ENCODE measurements at regions not wholly inside any gene's neighbourhood (a gene's known extent, or its start where the extent isn't known, plus 50 kb on each side); places are given as distances from the start of the nearest gene placed in this dataset.

GRCh38 chr5:101539315-101539714 lies 636.2 kb upstream of the ST8SIA4 start:
- no peak overlapping the region for H3K56ac ChIP-seq (replicated peaks; ENCODE audit: insufficient read length, low read depth, low read length)
- no peak overlapping the region for H3K4me3 ChIP-seq (ENCODE audit: extremely low read depth in 1 of 4, insufficient read depth in 2 of 4, low read depth in 3 of 4, low read length in 4 of 4)
- H3K23ac ChIP-seq (ENCODE audit: insufficient read length): no peak overlapping the region
- CTCF ChIA-PET (ENCODE audit: partially characterized antibody): no interaction called here
- no peak overlapping the region for H2BK12ac ChIP-seq (ENCODE audit: low read depth, low read length)
- no peak overlapping the region for H4K91ac ChIP-seq (replicated peaks; ENCODE audit: insufficient read length, low read length)
- no peak overlapping the region for H2AFZ ChIP-seq (ENCODE audit: low read length)
- H3K18ac ChIP-seq (ENCODE audit: extremely low read depth, low read length): no peak overlapping the region
- H2BK15ac ChIP-seq (ENCODE audit: low read length): no peak overlapping the region
- no peak overlapping the region for H4K8ac ChIP-seq (ENCODE audit: extremely low read depth, insufficient read depth, low read length)
- no peak overlapping the region for H3K14ac ChIP-seq (ENCODE audit: insufficient read length)
- no peak overlapping the region for H2AK5ac ChIP-seq (ENCODE audit: low read depth, low read length)
- FAIRE-seq: no peak
- no peak overlapping the region for H2BK20ac ChIP-seq (ENCODE audit: low read length)
- H3K4ac ChIP-seq (replicated peaks; ENCODE audit: insufficient read length, low read depth, low read length): no peak overlapping the region
- WGBS, 2 experiments (ENCODE audit: extremely low coverage in 1 of 2, insufficient coverage in 1 of 2, insufficient read length in 1 of 2, insufficient replicate concordance in 2 of 2, low coverage in 1 of 2, low lambda C conversion rate in 2 of 2, missing lambda C conversion rate in 1 of 2): 88% methylated on average over 3 of the region's 3 CpGs; no CpG with 5 or more reads in 1 of the 2 experiments
- H2BK5ac ChIP-seq (ENCODE audit: low read depth, low read length): no peak overlapping the region
- no peak overlapping the region for H3K4me2 ChIP-seq (ENCODE audit: insufficient read depth in 1 of 2, low read depth in 2 of 2, low read length in 2 of 2)
- no peaks in the 10 kb centered on the region for H3K23me2 ChIP-seq (ENCODE audit: low read depth, low read length)
- no peak overlapping the region for H3K9ac ChIP-seq (replicated peaks in 1 of 4; ENCODE audit: extremely low read depth in 1 of 4, low read depth in 3 of 4, low read length in 3 of 4)
- no peaks in the 10 kb centered on the region for H3K27me3 ChIP-seq (replicated peaks in 1 of 4; ENCODE audit: control insufficient read depth in 3 of 4, extremely low read depth in 1 of 4, insufficient read depth in 3 of 4, low read length in 3 of 4)
- H4K5ac ChIP-seq (ENCODE audit: insufficient read length, low read depth, low read length): no peak overlapping the region
- no peak overlapping the region for H3K27ac ChIP-seq (ENCODE audit: low read depth, low read length)
- POLR2A ChIA-PET (ENCODE audit: partially characterized antibody): no interaction called here
- no peak overlapping the region for H2BK120ac ChIP-seq (replicated peaks; ENCODE audit: low read depth, low read length)
- no peaks in the 10 kb centered on the region for H3K79me2 ChIP-seq (ENCODE audit: control insufficient read depth in 1 of 2, insufficient read depth in 2 of 2, low read length in 2 of 2)
- no peaks in the 10 kb centered on the region for H3K4me1 ChIP-seq (replicated peaks in 1 of 4; ENCODE audit: control insufficient read depth in 3 of 4, insufficient read depth in 4 of 4, low read length in 3 of 4)
- no peaks in the 10 kb centered on the region for H3K36me3 ChIP-seq (ENCODE audit: control insufficient read depth in 2 of 4, insufficient read depth in 4 of 4, low read length in 3 of 4)
- H3K9me3 ChIP-seq (ENCODE audit: insufficient read depth in 2 of 2, low read depth in 1 of 2, low read length in 1 of 2): no peaks in the 10 kb centered on the region
- no peak for DNase-seq (ENCODE audit: low read depth in 1 of 2, low spot score in 2 of 2)
- H3K79me1 ChIP-seq (ENCODE audit: low read depth, low read length): no peaks in the 10 kb centered on the region
- H4K20me1 ChIP-seq (replicated peaks in 1 of 2; ENCODE audit: control insufficient read depth in 1 of 2, insufficient read depth in 2 of 2, low read length in 2 of 2): no peaks in the 10 kb centered on the region
- TF ChIP-seq SRF (IDR thresholded peaks at IDR 0.05; ENCODE audit: low read depth, low read length): no peak
- no peak for TF ChIP-seq RFX5 (IDR thresholded peaks at IDR 0.05; ENCODE audit: borderline replicate concordance, low read depth, low read length)
- TF ChIP-seq RNF2 (IDR thresholded peaks at IDR 0.05; ENCODE audit: borderline replicate concordance, low read depth, low read length, missing control alignments, poor library complexity, severe bottlenecking): no peak
- no peak for TF ChIP-seq ATF3 (IDR thresholded peaks at IDR 0.05; ENCODE audit: insufficient read depth, low read depth, low read length)
- no peak for TF ChIP-seq HDAC2 (IDR thresholded peaks at IDR 0.05; ENCODE audit: borderline replicate concordance in 1 of 2, low read depth in 2 of 2, low read length in 2 of 2)
- TF ChIP-seq SIX5 (IDR thresholded peaks at IDR 0.05; ENCODE audit: low read depth, low read length): no peak
- TF ChIP-seq CTBP2 (IDR thresholded peaks at IDR 0.05; ENCODE audit: borderline replicate concordance, insufficient read depth, insufficient read length, low read length): no peak
- no peak for TF ChIP-seq CREB1 (IDR thresholded peaks at IDR 0.05)
- no peak for TF ChIP-seq POU5F1 (IDR thresholded peaks at IDR 0.05; ENCODE audit: low read depth, low read length)
- TF ChIP-seq KDM5A (IDR thresholded peaks at IDR 0.05; ENCODE audit: low read length): no peak
- TF ChIP-seq MAFK (IDR thresholded peaks at IDR 0.05; ENCODE audit: low read depth, low read length): no peak
- TF ChIP-seq TBP (IDR thresholded peaks at IDR 0.05; ENCODE audit: low read depth, low read length): no peak
- TF ChIP-seq CEBPB (IDR thresholded peaks at IDR 0.05; ENCODE audit: low read depth, low read length): no peak
- no peak for TF ChIP-seq HDAC6 (IDR thresholded peaks at IDR 0.05; ENCODE audit: low read depth, low read length)
- no peak for TF ChIP-seq POLR2AphosphoS5 (IDR thresholded peaks at IDR 0.05; ENCODE audit: low read depth, low read length)

All from H1 (cell line).